Heart left ventricle (tissue), 13 donors: ENCODE measurements at regions not wholly inside any gene's neighbourhood (a gene's known extent, or its start where the extent isn't known, plus 50 kb on each side); places are given as distances from the start of the nearest gene placed in this dataset.

Experiments
- POLR2A ChIP-seq, 2 donors: fragments of 450-650 bp; IDR thresholded peaks; one replicate each; pipeline ENCODE4 v1.6.1; 2017; ENCODE audit warnings: antibody characterized with exemption in 2 of 2, mild to moderate bottlenecking in 2 of 2, moderate library complexity in 2 of 2
- TF ChIP-seq, protein P1 (sequence below), 12 donors: fragments of 200-600 bp; sonication (generic) in 4 of 12; IDR thresholded peaks; one replicate each; pipeline versions ENCODE4 v1.5.0 to v1.8.0; 2018 to 2022; ENCODE audit warnings: antibody characterized with exemption in 12 of 12, mild to moderate bottlenecking in 5 of 12
- donor health status: ischemic (EF 13 %, LVEDD 7.1; RV severe dilation, severe dysfunction).
- donor health status: DM: no; HTN: yes; CAD: no.
- donor health status: DM: no; HTN: no; CAD: no.
- donor health status: ischemic (EF 25% LVEDD 6.9; RV normal size, moderate dysfunction).
- donor health status: ischemic (EF 25% LVEDD 5.7; RV mildly dilated, moderate dysfunction).
- donor health status: ischemic (EF 35%, LVEDD 5.7; RV mildly dilated, moderate dysfunction).
- donor health status: nonischemic (EF 11% LVEDD 7.7; RV severe dilation, severe dysfunction).
- donor health status: DM: yes; HTN: yes; CAD: no.
- donor health status: PGD.
- donor health status: ischemic (EF 29% LVEDD 5.4; RV normal size, mild dysfunction).
- donor health status: nonischemic (EF 23%, LVEDD 6.1; RV moderate dilation, normal function).

GRCh38 chr11:131206671-131207070 is 163.7 kb upstream of the NTM start:
- TF ChIP-seq, protein P1, sequence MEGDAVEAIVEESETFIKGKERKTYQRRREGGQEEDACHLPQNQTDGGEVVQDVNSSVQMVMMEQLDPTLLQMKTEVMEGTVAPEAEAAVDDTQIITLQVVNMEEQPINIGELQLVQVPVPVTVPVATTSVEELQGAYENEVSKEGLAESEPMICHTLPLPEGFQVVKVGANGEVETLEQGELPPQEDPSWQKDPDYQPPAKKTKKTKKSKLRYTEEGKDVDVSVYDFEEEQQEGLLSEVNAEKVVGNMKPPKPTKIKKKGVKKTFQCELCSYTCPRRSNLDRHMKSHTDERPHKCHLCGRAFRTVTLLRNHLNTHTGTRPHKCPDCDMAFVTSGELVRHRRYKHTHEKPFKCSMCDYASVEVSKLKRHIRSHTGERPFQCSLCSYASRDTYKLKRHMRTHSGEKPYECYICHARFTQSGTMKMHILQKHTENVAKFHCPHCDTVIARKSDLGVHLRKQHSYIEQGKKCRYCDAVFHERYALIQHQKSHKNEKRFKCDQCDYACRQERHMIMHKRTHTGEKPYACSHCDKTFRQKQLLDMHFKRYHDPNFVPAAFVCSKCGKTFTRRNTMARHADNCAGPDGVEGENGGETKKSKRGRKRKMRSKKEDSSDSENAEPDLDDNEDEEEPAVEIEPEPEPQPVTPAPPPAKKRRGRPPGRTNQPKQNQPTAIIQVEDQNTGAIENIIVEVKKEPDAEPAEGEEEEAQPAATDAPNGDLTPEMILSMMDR (IDR thresholded peaks at IDR 0.05) = no peak
- no peak for TF ChIP-seq POLR2A (IDR thresholded peaks at IDR 0.05)
